CD4-positive, alpha-beta T cell (primary cell): ENCODE measurements at regions not wholly inside any gene's neighbourhood (a gene's known extent, or its start where the extent isn't known, plus 50 kb on each side); places are given as distances from the start of the nearest gene placed in this dataset.

ENCODE experiments used
- ATAC-seq: fragments of 200-7000 bp; cut with Tn5 transposase; one replicate; pipeline ENCODE4 v1.10.0; 2022; ENCODE audit warnings: mild to moderate bottlenecking; ENCODE audit not compliant: poor library complexity
- CTCF ChIA-PET: fragments of 350-600 bp; sonication (Branson Sonifier 250); formaldehyde crosslinking; loops from one replicate; lab custom pipeline; 2021; ENCODE audit warnings: antibody characterized with exemption, inconsistent platforms; lab: Charles Lee
- POLR2A ChIA-PET: fragments of 350-600 bp; sonication (Branson Sonifier 250); formaldehyde crosslinking; loops from one replicate; lab custom pipeline; 2021; ENCODE audit warnings: antibody characterized with exemption, inconsistent platforms; lab: Charles Lee
- DNase-seq, 14 experiments: peaks; one replicate each; pipeline ENCODE4 v3.0.0-alpha.2; 2013 to 2020; ENCODE audit warnings: mixed read lengths in 2 of 14
- H3K27ac ChIP-seq, 2 donors: one replicate each; pipeline versions ENCODE4 v1.5.1 to v1.7.0; 2013; ENCODE audit warnings: low read length in 2 of 2, low read depth in 1 of 2, mild to moderate bottlenecking in 1 of 2
- H3K27me3 ChIP-seq, 2 experiments: 1 replicate in 1 of 2; 2 replicates in 1 of 2; pipeline versions ENCODE4 v1.6.1 to v1.7.0; 2013; ENCODE audit warnings: low read length in 2 of 2, control low read depth in 1 of 2, mild to moderate bottlenecking in 1 of 2, moderate library complexity in 1 of 2; ENCODE audit not compliant: insufficient read depth in 2 of 2, control insufficient read depth in 1 of 2
- H3K36me3 ChIP-seq: one replicate; pipeline ENCODE4 v1.6.1; 2013; ENCODE audit warnings: low read length, control low read depth; ENCODE audit not compliant: insufficient read depth
- H3K4me1 ChIP-seq: one replicate; pipeline ENCODE4 v1.6.1; 2013; ENCODE audit warnings: low read length, control low read depth; ENCODE audit not compliant: insufficient read depth
- H3K4me3 ChIP-seq: one replicate; pipeline ENCODE4 v1.5.1; 2013; ENCODE audit warnings: mild to moderate bottlenecking, low read length, moderate library complexity
- H3K9me3 ChIP-seq, 2 experiments: 1 replicate in 1 of 2; 2 replicates in 1 of 2; pipeline versions ENCODE4 v1.6.1 to v1.7.0; 2013; ENCODE audit warnings: low read length in 2 of 2, mild to moderate bottlenecking in 2 of 2, control low read depth in 1 of 2, moderate library complexity in 1 of 2; ENCODE audit not compliant: control insufficient read depth in 1 of 2, insufficient read depth in 1 of 2
- H3K27ac Mint-ChIP-seq: one replicate; pipeline ENCODE4 v1.8.0; 2020; ENCODE audit warnings: mixed read lengths
- H3K27me3 Mint-ChIP-seq: one replicate; pipeline ENCODE4 v1.8.0; 2021; ENCODE audit warnings: mixed read lengths
- H3K36me3 Mint-ChIP-seq: one replicate; pipeline ENCODE4 v1.8.0; 2021; ENCODE audit warnings: low read depth, mixed read lengths
- H3K4me1 Mint-ChIP-seq: one replicate; pipeline ENCODE4 v1.8.0; 2021; ENCODE audit warnings: low read depth, mixed read lengths
- H3K4me3 Mint-ChIP-seq: one replicate; pipeline ENCODE4 v1.8.0; 2020; ENCODE audit warnings: mild to moderate bottlenecking, mixed read lengths
- H3K9me3 Mint-ChIP-seq: one replicate; pipeline ENCODE4 v1.8.0; 2020; ENCODE audit warnings: mixed read lengths
- intact Hi-C, 2 experiments: fragments of 100-400 bp; cut with DNase I in 1 of 2; cut with micrococcal nuclease in 1 of 2; formaldehyde crosslinking; loops; one replicate each; pipeline versions ENCODE4 v1.15.1 to v1.9.0; 2023 to 2025; cut with DNase I, micrococcal nuclease
- TF ChIP-seq, protein P1 (sequence below): fragments of 200-600 bp; IDR thresholded peaks from one replicate; pipeline ENCODE4 v1.8.0; 2022; ENCODE audit warnings: antibody characterized with exemption, mild to moderate bottlenecking

DNA sequence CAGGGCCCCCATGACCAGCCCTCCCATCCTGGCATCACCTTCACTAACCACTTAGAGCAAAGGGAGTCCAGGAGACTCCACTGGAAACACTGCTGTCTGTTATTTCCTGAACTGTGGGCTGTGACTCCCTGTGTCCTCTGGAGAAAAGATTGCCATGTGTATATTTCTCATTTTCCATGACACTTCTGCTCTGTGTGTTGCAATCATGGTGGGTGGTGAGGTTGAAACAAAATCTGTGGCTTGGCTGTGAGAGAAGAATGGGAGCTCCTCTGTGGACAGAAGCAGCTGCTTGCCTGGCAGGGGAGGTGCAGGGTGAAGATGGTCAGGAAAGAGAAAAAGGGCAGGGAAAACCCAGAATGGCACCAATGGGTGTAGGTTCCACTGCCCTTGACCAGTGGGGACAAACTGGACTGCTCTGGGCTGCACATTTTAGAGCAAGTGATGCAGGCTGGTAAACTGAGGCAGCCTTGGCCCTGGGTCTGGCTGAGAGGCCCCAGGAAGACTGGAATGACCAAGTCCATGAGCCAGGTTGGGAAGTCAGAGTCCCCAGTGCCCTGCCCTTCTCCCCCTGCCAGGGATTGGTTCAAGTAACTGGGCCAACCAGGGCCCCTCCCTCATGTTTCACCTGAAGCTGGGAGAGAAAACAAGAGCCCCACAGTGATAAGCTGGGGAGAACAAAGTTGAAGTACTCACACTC, 314.3 kb downstream of the C16orf95 start:
- ATAC-seq (no peak), DNase-seq (no peak)
- Mint-ChIP-seq H3K27me3 (peaks cover 5% of the 10 kb centered on the region), H3K9me3 (peaks cover 3% of the 10 kb centered on the region), H3K27ac (no peak overlapping the region), H3K4me3 (no peak overlapping the region), H3K4me1 (no peaks in the 10 kb centered on the region), H3K36me3 (no peaks in the 10 kb centered on the region)
- ChIA-PET CTCF (no interaction called here), POLR2A (no interaction called here)
- Histone ChIP-seq H3K27ac (no peak overlapping the region), H3K36me3 (no peaks in the 10 kb centered on the region), H3K4me3 (no peak overlapping the region), H3K4me1 (no peaks in the 10 kb centered on the region), H3K9me3 (peaks cover 0 to 48% of the 10 kb centered on the region in 2 experiments), H3K27me3 (peaks cover 2 to 4% of the 10 kb centered on the region in 2 experiments)
- TF ChIP-seq, protein P1, sequence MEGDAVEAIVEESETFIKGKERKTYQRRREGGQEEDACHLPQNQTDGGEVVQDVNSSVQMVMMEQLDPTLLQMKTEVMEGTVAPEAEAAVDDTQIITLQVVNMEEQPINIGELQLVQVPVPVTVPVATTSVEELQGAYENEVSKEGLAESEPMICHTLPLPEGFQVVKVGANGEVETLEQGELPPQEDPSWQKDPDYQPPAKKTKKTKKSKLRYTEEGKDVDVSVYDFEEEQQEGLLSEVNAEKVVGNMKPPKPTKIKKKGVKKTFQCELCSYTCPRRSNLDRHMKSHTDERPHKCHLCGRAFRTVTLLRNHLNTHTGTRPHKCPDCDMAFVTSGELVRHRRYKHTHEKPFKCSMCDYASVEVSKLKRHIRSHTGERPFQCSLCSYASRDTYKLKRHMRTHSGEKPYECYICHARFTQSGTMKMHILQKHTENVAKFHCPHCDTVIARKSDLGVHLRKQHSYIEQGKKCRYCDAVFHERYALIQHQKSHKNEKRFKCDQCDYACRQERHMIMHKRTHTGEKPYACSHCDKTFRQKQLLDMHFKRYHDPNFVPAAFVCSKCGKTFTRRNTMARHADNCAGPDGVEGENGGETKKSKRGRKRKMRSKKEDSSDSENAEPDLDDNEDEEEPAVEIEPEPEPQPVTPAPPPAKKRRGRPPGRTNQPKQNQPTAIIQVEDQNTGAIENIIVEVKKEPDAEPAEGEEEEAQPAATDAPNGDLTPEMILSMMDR: no peak
- intact Hi-C loops: no loop called here

DNA sequence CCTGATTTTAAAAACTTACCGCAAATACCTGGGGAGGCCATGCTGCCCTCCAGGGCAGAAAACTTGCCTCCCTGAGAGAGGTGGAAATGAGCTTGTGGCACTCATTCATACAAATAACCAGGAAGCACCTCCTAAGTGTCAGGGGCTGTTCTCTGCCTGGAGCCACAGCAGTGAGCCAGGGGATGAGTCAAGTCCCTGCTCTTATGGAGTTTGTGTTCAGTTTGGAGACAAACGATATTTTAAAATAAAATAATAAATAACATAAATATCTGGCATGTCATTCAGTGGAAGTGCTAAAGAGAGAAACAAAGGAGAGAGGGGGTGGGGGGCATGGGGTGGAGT, 313.8 kb downstream of the C16orf95 start:
- intact Hi-C loops: no loop called here
- ATAC-seq (no peak), DNase-seq (no peak)
- Mint-ChIP-seq H3K4me3 (no peak overlapping the region), H3K4me1 (no peaks in the 10 kb centered on the region), H3K27me3 (peaks cover 5% of the 10 kb centered on the region), H3K36me3 (no peaks in the 10 kb centered on the region), H3K27ac (no peak overlapping the region), H3K9me3 (peaks cover 3% of the 10 kb centered on the region)
- CTCF ChIA-PET: no interaction called here
- TF ChIP-seq, protein P1: no peak
- no peak overlapping the region for H3K27ac ChIP-seq
- no peaks in the 10 kb centered on the region for H3K4me1 ChIP-seq
- POLR2A ChIA-PET: no interaction called here
- H3K4me3 ChIP-seq: no peak overlapping the region
- no peaks in the 10 kb centered on the region for H3K36me3 ChIP-seq
- peaks cover 2 to 4% of the 10 kb centered on the region in 2 experiments for H3K27me3 ChIP-seq
- peaks cover 0 to 50% of the 10 kb centered on the region in 2 experiments for H3K9me3 ChIP-seq

DNA sequence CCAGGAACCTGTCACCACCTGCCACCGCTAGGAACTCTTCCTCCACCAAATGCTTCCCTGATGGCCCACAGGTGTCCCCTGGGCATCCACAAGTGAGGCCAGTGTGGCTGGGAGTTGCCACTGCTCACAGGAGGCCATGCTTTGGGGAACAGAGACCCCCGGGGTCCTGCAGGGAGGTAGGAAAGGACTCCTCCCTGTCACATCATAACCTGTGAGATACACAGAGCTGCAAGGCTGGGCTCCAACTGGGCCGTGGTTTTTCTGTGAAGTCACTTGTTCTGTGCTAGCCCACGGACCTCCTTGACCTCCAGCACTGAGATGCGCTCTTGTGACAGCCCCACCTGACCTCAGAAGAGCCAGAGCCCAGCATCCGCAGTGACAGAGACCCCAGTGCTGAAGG, 311.2 kb downstream of the C16orf95 start:
- POLR2A ChIA-PET: no interaction called here
- DNase-seq (no peak), ATAC-seq (no peak)
- TF ChIP-seq, protein P1: no peak
- no peaks in the 10 kb centered on the region for H3K36me3 ChIP-seq
- peaks cover 3% of the 10 kb centered on the region for H3K9me3 Mint-ChIP-seq
- H3K27ac Mint-ChIP-seq: no peak overlapping the region
- H3K4me3 Mint-ChIP-seq: no peak overlapping the region
- H3K4me1 ChIP-seq: no peaks in the 10 kb centered on the region
- H3K4me3 ChIP-seq: no peak overlapping the region
- no peak overlapping the region for H3K27ac ChIP-seq
- intact Hi-C loops: no loop called here
- peaks cover 0 to 52% of the 10 kb centered on the region in 2 experiments for H3K9me3 ChIP-seq
- CTCF ChIA-PET: no interaction called here
- H3K27me3 Mint-ChIP-seq: no peaks in the 10 kb centered on the region
- H3K36me3 Mint-ChIP-seq: no peaks in the 10 kb centered on the region
- H3K4me1 Mint-ChIP-seq: no peaks in the 10 kb centered on the region
- peaks cover 0 to 2% of the 10 kb centered on the region in 2 experiments for H3K27me3 ChIP-seq
